NB4 (cell line): ENCODE measurements at regions not wholly inside any gene's neighbourhood (a gene's known extent, or its start where the extent isn't known, plus 50 kb on each side); places are given as distances from the start of the nearest gene placed in this dataset.

Experiments
- DNase-seq: peaks from one replicate; pipeline ENCODE4 v3.0.0; 2010; ENCODE audit warnings: low read depth
- H3K4me3 ChIP-seq: one replicate; pipeline ENCODE4 v1.5.1; 2011; ENCODE audit warnings: mild to moderate bottlenecking, low read depth, low read length, moderate library complexity
- CTCF ChIP-seq: IDR thresholded peaks from one replicate; pipeline ENCODE4 v1.5.1; 2012; ENCODE audit warnings: low read depth, low read length
- MAX ChIP-seq: IDR thresholded peaks from 2 replicates; pipeline ENCODE4 v1.6.1; 2011; ENCODE audit warnings: low read depth, low read length
- MYC ChIP-seq: IDR thresholded peaks from 2 replicates; pipeline ENCODE4 v1.6.1; 2011; ENCODE audit warnings: low read depth, low read length
- POLR2A ChIP-seq: IDR thresholded peaks from 2 replicates; pipeline ENCODE4 v1.6.1; 2011; ENCODE audit warnings: mild to moderate bottlenecking; ENCODE audit not compliant: insufficient read length; ENCODE audit errors: extremely low read depth

GRCh38 chr10:130792096-130792845 lies 519.2 kb downstream of the TCERG1L start:
- DNase-seq: no peak
- TF ChIP-seq MAX (no peak), POLR2A (no peak), CTCF (no peak), MYC (no peak)
- H3K4me3 ChIP-seq: no peak overlapping the region

- H3K4me3 ChIP-seq: no peak overlapping the region
- TF ChIP-seq MYC (no peak), MAX (no peak), CTCF (no peak), POLR2A (no peak)
- no peak for DNase-seq
These were observed 515.7 kb downstream of the TCERG1L start for GRCh38 chr10:130795819-130796218.

- peak; percentile 81 for DNase-seq
- TF ChIP-seq MYC (no peak), MAX (no peak), CTCF (no peak), POLR2A (no peak)
These were observed 512.0 kb downstream of the TCERG1L start for GRCh38 chr10:130799532-130799931.

GRCh38 chr10:130800281-130800680 lies 511.2 kb downstream of the TCERG1L start:
- H3K4me3 ChIP-seq: no peak overlapping the region
- TF ChIP-seq POLR2A: no peak
- no peak for TF ChIP-seq CTCF
- no peak for TF ChIP-seq MAX
- TF ChIP-seq MYC: no peak

More at GRCh38 chr10:130799532-130799931, 512.0 kb downstream of the TCERG1L start:
- no peak overlapping the region for H3K4me3 ChIP-seq

GRCh38 chr10:130801276-130801675 lies 510.2 kb downstream of the TCERG1L start:
- no peak overlapping the region for H3K4me3 ChIP-seq
- DNase-seq: no peak
- TF ChIP-seq CTCF (no peak), POLR2A (no peak), MAX (no peak), MYC (no peak)

More at GRCh38 chr10:130800281-130800680, 511.2 kb downstream of the TCERG1L start:
- no peak for DNase-seq
